Ishikawa (cell line): ENCODE measurements at regions not wholly inside any gene's neighbourhood (a gene's known extent, or its start where the extent isn't known, plus 50 kb on each side); places are given as distances from the start of the nearest gene placed in this dataset.

Source experiments
- CEBPB ChIP-seq: IDR thresholded peaks from 2 replicates; pipeline ENCODE4 v1.6.1; 2012
- CREB1 ChIP-seq: IDR thresholded peaks from 2 replicates; pipeline ENCODE4 v1.6.1; 2012; ENCODE audit warnings: low read depth
- EGR1 ChIP-seq: IDR thresholded peaks from 2 replicates; pipeline ENCODE4 v1.6.1; 2012
- EP300 ChIP-seq: IDR thresholded peaks from 2 replicates; pipeline ENCODE4 v1.6.1; 2012; ENCODE audit warnings: borderline replicate concordance
- FOXM1 ChIP-seq: IDR thresholded peaks from 2 replicates; pipeline ENCODE4 v1.6.1; 2012; ENCODE audit warnings: low read depth, borderline replicate concordance
- MAX ChIP-seq: IDR thresholded peaks from 2 replicates; pipeline ENCODE4 v1.6.1; 2012
- NFIC ChIP-seq: IDR thresholded peaks from 2 replicates; pipeline ENCODE4 v1.6.1; 2012
- RAD21 ChIP-seq: IDR thresholded peaks from 2 replicates; pipeline ENCODE4 v1.6.1; 2012; ENCODE audit warnings: low read depth
- REST ChIP-seq: IDR thresholded peaks from 2 replicates; pipeline ENCODE4 v1.6.1; 2012; ENCODE audit warnings: low read depth, mild to moderate bottlenecking
- TAF1 ChIP-seq: IDR thresholded peaks from 2 replicates; pipeline ENCODE4 v1.6.1; 2012; ENCODE audit warnings: low read depth, mild to moderate bottlenecking
- TCF12 ChIP-seq: IDR thresholded peaks from 2 replicates; pipeline ENCODE4 v1.6.1; 2012; ENCODE audit warnings: low read depth
- TEAD4 ChIP-seq: IDR thresholded peaks from 2 replicates; pipeline ENCODE4 v1.6.1; 2012
- USF1 ChIP-seq: IDR thresholded peaks from 2 replicates; pipeline ENCODE4 v1.6.1; 2012
- YY1 ChIP-seq: IDR thresholded peaks from 2 replicates; pipeline ENCODE4 v1.6.1; 2012; ENCODE audit warnings: low read depth
- ZBTB7A ChIP-seq: IDR thresholded peaks from 2 replicates; pipeline ENCODE4 v1.6.1; 2012; ENCODE audit warnings: low read depth

GRCh38 chr4:155604718-155605626 lies 61.7 kb upstream of the GUCY1A1 start:
- TF ChIP-seq MAX (no peak), NFIC (no peak), ZBTB7A (no peak), YY1 (no peak), TEAD4 (no peak), REST (no peak), CEBPB (no peak), TAF1 (no peak), EP300 (no peak), TCF12 (no peak), RAD21 (no peak), EGR1 (no peak), FOXM1 (no peak), USF1 (no peak)

- no peak for TF ChIP-seq USF1
- no peak for TF ChIP-seq NFIC
- TF ChIP-seq FOXM1 = no peak
- no peak for TF ChIP-seq RAD21
- TF ChIP-seq EGR1 = no peak
- no peak for TF ChIP-seq TAF1
- no peak for TF ChIP-seq TEAD4
- no peak for TF ChIP-seq REST
- TF ChIP-seq EP300 = no peak
- TF ChIP-seq ZBTB7A = no peak
- TF ChIP-seq YY1 = no peak
- no peak for TF ChIP-seq MAX
- TF ChIP-seq CREB1 = no peak
- TF ChIP-seq TCF12 = no peak
- no peak for TF ChIP-seq CEBPB
Observed at GRCh38 chr4:155603360-155603891, 63.2 kb upstream of the GUCY1A1 start.

- TF ChIP-seq ZBTB7A (no peak), CREB1 (no peak), USF1 (no peak), MAX (no peak), YY1 (no peak), EP300 (no peak), TAF1 (no peak), RAD21 (no peak), CEBPB (no peak), TCF12 (no peak), EGR1 (no peak)
Observed at GRCh38 chr4:155602351-155603140, 64.1 kb upstream of the GUCY1A1 start.

GRCh38 chr4:155600244-155600643 lies 66.4 kb upstream of the GUCY1A1 start:
- TF ChIP-seq FOXM1 = no peak
- no peak for TF ChIP-seq TCF12
- TF ChIP-seq CREB1 = no peak
- TF ChIP-seq YY1 = no peak
- TF ChIP-seq ZBTB7A = no peak
- no peak for TF ChIP-seq TEAD4
- TF ChIP-seq RAD21 = no peak
- no peak for TF ChIP-seq REST
- TF ChIP-seq TAF1 = no peak
- no peak for TF ChIP-seq NFIC
- TF ChIP-seq CEBPB = no peak
- no peak for TF ChIP-seq MAX
- no peak for TF ChIP-seq EP300
- no peak for TF ChIP-seq EGR1
- TF ChIP-seq USF1 = no peak
